ENCODE measurements at regions not wholly inside any gene's neighbourhood (a gene's known extent, or its start where the extent isn't known, plus 50 kb on each side); places are given as distances from the start of the nearest gene placed in this dataset.

- no peak for TF ChIP-seq CTCF (IDR thresholded peaks at IDR 0.05)
- no peak for TF ChIP-seq POLR2A (IDR thresholded peaks at IDR 0.05)
These were observed 460.9 kb upstream of the LRRC4C start for GRCh38 chr11:41920374-41920773.

Data from esophagus squamous epithelium (tissue), 4 donors.